ENCODE measurements at regions not wholly inside any gene's neighbourhood (a gene's known extent, or its start where the extent isn't known, plus 50 kb on each side); places are given as distances from the start of the nearest gene placed in this dataset.
"Not testable (repeated sequence)": the region's sequence is repeated elsewhere in the genome, so short reads cannot be mapped to it uniquely, and the experiment has no call there.

- intact Hi-C loops (cut with DNase I), result no loop called here
- FAIRE-seq, result no peak
- no peak overlapping the region for H3K27ac ChIP-seq (ENCODE audit: low read depth in 2 of 2, low read length in 2 of 2)
- H3K9ac ChIP-seq (ENCODE audit: low read length in 3 of 3), result no peak overlapping the region
- no peak overlapping the region for H3K4me3 ChIP-seq (ENCODE audit: low read length in 3 of 3)
- no peaks in the 10 kb centered on the region for H3K4me1 ChIP-seq (ENCODE audit: control insufficient read depth in 2 of 3, insufficient read depth in 2 of 3, low read depth in 1 of 3, low read length in 3 of 3)
- no peak for DNase-seq
- no peaks in the 10 kb centered on the region for H3K36me3 ChIP-seq (ENCODE audit: control insufficient read depth in 2 of 3, insufficient read depth in 3 of 3, low read length in 3 of 3)
- H3K9me3 ChIP-seq (ENCODE audit: control insufficient read depth in 2 of 3, insufficient read depth in 1 of 3, low read length in 3 of 3), result no peaks in the 10 kb centered on the region
- no peaks in the 10 kb centered on the region for H3K27me3 ChIP-seq (ENCODE audit: control insufficient read depth, insufficient read depth, low read length)
- no peak for TF ChIP-seq CTCF (IDR thresholded peaks at IDR 0.05; ENCODE audit: borderline replicate concordance, extremely low read depth, insufficient read depth)
These were observed 114.7 kb upstream of the OR13F1 start for GRCh38 chr9:104389341-104389740.

DNA sequence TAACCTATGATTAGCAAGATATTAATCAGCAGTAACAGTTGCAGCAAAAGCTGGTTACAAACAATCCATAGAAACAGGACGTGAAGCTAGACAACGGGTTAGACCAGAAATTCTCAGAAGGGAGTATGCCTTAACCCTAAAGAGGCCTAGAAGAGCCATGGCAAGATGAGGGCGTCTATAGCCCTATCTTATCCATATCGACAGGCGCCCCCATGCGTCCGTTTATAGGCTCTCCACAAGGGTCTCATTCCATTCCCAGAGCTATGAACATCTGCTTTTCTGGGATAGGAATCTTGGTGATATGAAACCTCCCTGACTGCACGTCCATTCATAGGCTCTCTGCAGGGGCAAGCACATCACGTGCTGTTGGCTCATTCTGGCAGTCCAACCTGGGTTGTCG is 109.2 kb upstream of the OR13F1 start:
- FAIRE-seq, result not testable (repeated sequence)

GRCh38 chr9:104412238-104412637 is 91.8 kb upstream of the OR13F1 start:
- H3K9ac ChIP-seq (ENCODE audit: low read length in 3 of 3), result no peak overlapping the region
- H3K36me3 ChIP-seq (ENCODE audit: control insufficient read depth in 2 of 3, insufficient read depth in 3 of 3, low read length in 3 of 3), result no peaks in the 10 kb centered on the region
- no peak overlapping the region for H3K27ac ChIP-seq (ENCODE audit: low read depth in 2 of 2, low read length in 2 of 2)
- TF ChIP-seq CTCF (IDR thresholded peaks at IDR 0.05; ENCODE audit: borderline replicate concordance, extremely low read depth, insufficient read depth), result no peak
- DNase-seq (no peak), FAIRE-seq (no peak)
- no peaks in the 10 kb centered on the region for H3K9me3 ChIP-seq (ENCODE audit: control insufficient read depth in 2 of 3, insufficient read depth in 1 of 3, low read length in 3 of 3)
- H3K4me1 ChIP-seq (ENCODE audit: control insufficient read depth in 2 of 3, insufficient read depth in 2 of 3, low read depth in 1 of 3, low read length in 3 of 3), result no peaks in the 10 kb centered on the region
- H3K4me3 ChIP-seq (ENCODE audit: low read length in 3 of 3), result no peak overlapping the region
- H3K27me3 ChIP-seq (ENCODE audit: control insufficient read depth, insufficient read depth, low read length), result no peaks in the 10 kb centered on the region
- intact Hi-C loops (cut with DNase I), result no loop called here

More for the DNA sequence above, 109.2 kb upstream of the OR13F1 start:
- H3K4me1 ChIP-seq (ENCODE audit: control insufficient read depth in 2 of 3, insufficient read depth in 2 of 3, low read depth in 1 of 3, low read length in 3 of 3); H3K27ac ChIP-seq (ENCODE audit: low read depth in 2 of 2, low read length in 2 of 2); DNase-seq; H3K4me3 ChIP-seq (ENCODE audit: low read length in 3 of 3); H3K36me3 ChIP-seq (ENCODE audit: control insufficient read depth in 2 of 3, insufficient read depth in 3 of 3, low read length in 3 of 3); H3K27me3 ChIP-seq (ENCODE audit: control insufficient read depth, insufficient read depth, low read length); H3K9ac ChIP-seq (ENCODE audit: low read length in 3 of 3); H3K9me3 ChIP-seq (ENCODE audit: control insufficient read depth in 2 of 3, insufficient read depth in 1 of 3, low read length in 3 of 3); intact Hi-C loops (cut with DNase I): not testable (repeated sequence)

- Histone ChIP-seq H3K36me3 (ENCODE audit: control insufficient read depth in 2 of 3, insufficient read depth in 3 of 3, low read length in 3 of 3) (no peaks in the 10 kb centered on the region), H3K27me3 (ENCODE audit: control insufficient read depth, insufficient read depth, low read length) (no peaks in the 10 kb centered on the region), H3K4me1 (ENCODE audit: control insufficient read depth in 2 of 3, insufficient read depth in 2 of 3, low read depth in 1 of 3, low read length in 3 of 3) (no peaks in the 10 kb centered on the region), H3K9me3 (ENCODE audit: control insufficient read depth in 2 of 3, insufficient read depth in 1 of 3, low read length in 3 of 3) (no peaks in the 10 kb centered on the region), H3K27ac (ENCODE audit: low read depth in 2 of 2, low read length in 2 of 2) (no peak overlapping the region), H3K9ac (ENCODE audit: low read length in 3 of 3) (no peak overlapping the region), H3K4me3 (ENCODE audit: low read length in 3 of 3) (no peak overlapping the region)
- intact Hi-C loops (cut with DNase I), result no loop called here
- FAIRE-seq, result no peak
- DNase-seq, result no peak
- no peak for TF ChIP-seq CTCF (IDR thresholded peaks at IDR 0.05; ENCODE audit: borderline replicate concordance, extremely low read depth, insufficient read depth)
These were observed 87.6 kb upstream of the OR13F1 start for GRCh38 chr9:104416470-104416869.
